Endothelial cell (in vitro differentiated cells): ENCODE measurements at regions not wholly inside any gene's neighbourhood (a gene's known extent, or its start where the extent isn't known, plus 50 kb on each side); places are given as distances from the start of the nearest gene placed in this dataset.
"Not testable (repeated sequence)": the region's sequence is repeated elsewhere in the genome, so short reads cannot be mapped to it uniquely, and the experiment has no call there.

Experiments
- DNase-seq: peaks from one replicate; pipeline ENCODE4 v3.0.0; 2021; ENCODE audit warnings: low spot score
- H3K27ac Mint-ChIP-seq: one replicate; pipeline ENCODE4 v1.8.0; 2021; ENCODE audit warnings: mixed read lengths, inconsistent platforms; ENCODE audit not compliant: unreplicated experiment
- H3K27me3 Mint-ChIP-seq: one replicate; pipeline ENCODE4 v1.8.0; 2021; ENCODE audit warnings: mild to moderate bottlenecking, moderate library complexity, mixed read lengths, inconsistent platforms; ENCODE audit not compliant: unreplicated experiment
- H3K36me3 Mint-ChIP-seq: one replicate; pipeline ENCODE4 v1.8.0; 2021; ENCODE audit warnings: mild to moderate bottlenecking, low read depth, mixed read lengths, inconsistent platforms; ENCODE audit not compliant: unreplicated experiment
- H3K4me1 Mint-ChIP-seq: one replicate; pipeline ENCODE4 v1.8.0; 2021; ENCODE audit warnings: mild to moderate bottlenecking, mixed read lengths, inconsistent platforms; ENCODE audit not compliant: unreplicated experiment
- H3K4me3 Mint-ChIP-seq: one replicate; pipeline ENCODE4 v1.8.0; 2021; ENCODE audit warnings: mild to moderate bottlenecking, mixed read lengths, inconsistent platforms; ENCODE audit not compliant: unreplicated experiment
- H3K9me3 Mint-ChIP-seq: one replicate; pipeline ENCODE4 v1.8.0; 2021; ENCODE audit warnings: mixed read lengths, inconsistent platforms; ENCODE audit not compliant: unreplicated experiment
- CTCF ChIP-seq: fragments of 200-600 bp; sonication (generic); IDR thresholded peaks from one replicate; pipeline ENCODE4 v1.5.0; 2021; ENCODE audit warnings: antibody characterized with exemption; ENCODE audit not compliant: unreplicated experiment

- TF ChIP-seq CTCF: no peak
- H3K36me3 Mint-ChIP-seq: no peaks in the 10 kb centered on the region
Measured at GRCh38 chr2:223486751-223487150, 115.4 kb downstream of the SCG2 start.

GRCh38 chr2:223487214-223487846, 114.8 kb downstream of the SCG2 start:
- H3K36me3 Mint-ChIP-seq: no peaks in the 10 kb centered on the region
- DNase-seq: no peak
- H3K27ac Mint-ChIP-seq: no peak overlapping the region
- no peak for TF ChIP-seq CTCF
- no peak overlapping the region for H3K4me3 Mint-ChIP-seq
- H3K27me3 Mint-ChIP-seq: no peaks in the 10 kb centered on the region
- H3K9me3 Mint-ChIP-seq: no peaks in the 10 kb centered on the region
- H3K4me1 Mint-ChIP-seq: no peaks in the 10 kb centered on the region

More at GRCh38 chr2:223486751-223487150, 115.4 kb downstream of the SCG2 start:
- no peak overlapping the region for H3K4me3 Mint-ChIP-seq
- H3K27ac Mint-ChIP-seq: no peak overlapping the region
- DNase-seq: no peak
- no peaks in the 10 kb centered on the region for H3K4me1 Mint-ChIP-seq
- H3K27me3 Mint-ChIP-seq: no peaks in the 10 kb centered on the region
- no peaks in the 10 kb centered on the region for H3K9me3 Mint-ChIP-seq

GRCh38 chr2:223488814-223489213, 113.3 kb downstream of the SCG2 start:
- no peak overlapping the region for H3K4me3 Mint-ChIP-seq
- TF ChIP-seq CTCF: no peak

GRCh38 chr2:223494496-223494895, 107.7 kb downstream of the SCG2 start:
- no peak overlapping the region for H3K27ac Mint-ChIP-seq
- H3K36me3 Mint-ChIP-seq: no peaks in the 10 kb centered on the region
- H3K27me3 Mint-ChIP-seq: no peaks in the 10 kb centered on the region
- DNase-seq: no peak
- H3K9me3 Mint-ChIP-seq: no peaks in the 10 kb centered on the region
- no peak overlapping the region for H3K4me3 Mint-ChIP-seq
- no peaks in the 10 kb centered on the region for H3K4me1 Mint-ChIP-seq
- TF ChIP-seq CTCF: no peak

More at GRCh38 chr2:223488814-223489213, 113.3 kb downstream of the SCG2 start:
- no peaks in the 10 kb centered on the region for H3K9me3 Mint-ChIP-seq
- no peak overlapping the region for H3K27ac Mint-ChIP-seq
- H3K36me3 Mint-ChIP-seq: no peaks in the 10 kb centered on the region
- no peaks in the 10 kb centered on the region for H3K27me3 Mint-ChIP-seq
- DNase-seq: no peak
- H3K4me1 Mint-ChIP-seq: no peaks in the 10 kb centered on the region

- no peak for DNase-seq
- Mint-ChIP-seq H3K4me1 (no peaks in the 10 kb centered on the region), H3K27ac (no peak overlapping the region), H3K9me3 (no peaks in the 10 kb centered on the region), H3K4me3 (no peak overlapping the region), H3K36me3 (no peaks in the 10 kb centered on the region), H3K27me3 (no peaks in the 10 kb centered on the region)
- TF ChIP-seq CTCF: no peak
Measured at GRCh38 chr2:223494942-223495341, 107.2 kb downstream of the SCG2 start.

GRCh38 chr2:223496853-223497252, 105.3 kb downstream of the SCG2 start:
- not testable (repeated sequence) for H3K27ac Mint-ChIP-seq, H3K36me3 Mint-ChIP-seq, H3K4me3 Mint-ChIP-seq, H3K9me3 Mint-ChIP-seq, H3K27me3 Mint-ChIP-seq, DNase-seq, H3K4me1 Mint-ChIP-seq
